Tibial nerve (tissue), 4 donors: ENCODE measurements at regions not wholly inside any gene's neighbourhood (a gene's known extent, or its start where the extent isn't known, plus 50 kb on each side); places are given as distances from the start of the nearest gene placed in this dataset.

Experiments
- DNase-seq, 2 donors: peaks; one replicate each; pipeline ENCODE4 v3.0.0-alpha.2; 2019; ENCODE audit warnings: low spot score in 2 of 2
- H3K27ac ChIP-seq, 4 donors: fragments of 200-600 bp; sonication (generic) in 3 of 4; one replicate each; pipeline ENCODE4 v1.5.1; 2017 to 2019; ENCODE audit warnings: mild to moderate bottlenecking in 1 of 4
- H3K27me3 ChIP-seq, 2 donors: fragments of 200-600 bp; sonication (generic) in 1 of 2; one replicate each; pipeline versions ENCODE4 v1.5.1 to v1.6.0; 2017 to 2019
- H3K36me3 ChIP-seq, 3 donors: fragments of 200-600 bp; sonication (generic); one replicate each; pipeline ENCODE4 v1.5.1; 2018 to 2019
- H3K4me1 ChIP-seq, 4 donors: fragments of 200-600 bp; sonication (generic) in 3 of 4; one replicate each; pipeline ENCODE4 v1.5.1; 2017 to 2019
- H3K4me3 ChIP-seq, 4 donors: fragments of 200-600 bp; sonication (generic) in 3 of 4; one replicate each; pipeline ENCODE4 v1.5.1; 2017 to 2019; ENCODE audit warnings: mild to moderate bottlenecking in 1 of 4, moderate library complexity in 1 of 4
- H3K9me3 ChIP-seq, 4 donors: fragments of 200-600 bp; sonication (generic) in 3 of 4; one replicate each; pipeline ENCODE4 v1.5.1; 2017 to 2019
- CTCF ChIP-seq, 5 experiments: fragments of 200-600 bp in 3 of 5; fragments of 450-650 bp in 2 of 5; sonication (generic) in 3 of 5; IDR thresholded peaks; one replicate each; pipeline ENCODE4 v1.5.1; 2016 to 2019; ENCODE audit warnings: antibody characterized with exemption in 5 of 5, mild to moderate bottlenecking in 3 of 5, moderate library complexity in 2 of 5
- EP300 ChIP-seq, 2 donors: sonication (generic); formaldehyde crosslinking; IDR thresholded peaks; one replicate each; pipeline ENCODE4 v1.6.1; 2017; ENCODE audit warnings: antibody characterized with exemption in 2 of 2, mild to moderate bottlenecking in 1 of 2
- POLR2A ChIP-seq, 2 donors: fragments of 450-650 bp; IDR thresholded peaks; one replicate each; pipeline ENCODE4 v1.6.1; 2017; ENCODE audit warnings: antibody characterized with exemption in 2 of 2, mild to moderate bottlenecking in 2 of 2, moderate library complexity in 2 of 2
- WGBS, 2 donors: methylation state at CpG; one replicate each; pipeline ENCODE4 v1.1.5; 2018; 5-methylcytosine and 5-hydroxymethylcytosine counted together

- Histone ChIP-seq H3K36me3 (no peaks in the 10 kb centered on the region), H3K27me3 (no peaks in the 10 kb centered on the region), H3K27ac (no peak overlapping the region), H3K9me3 (no peaks in the 10 kb centered on the region), H3K4me1 (no peaks in the 10 kb centered on the region), H3K4me3 (no peak overlapping the region)
- TF ChIP-seq POLR2A (IDR thresholded peaks at IDR 0.05) (no peak), CTCF (IDR thresholded peaks at IDR 0.05) (no peak), EP300 (IDR thresholded peaks at IDR 0.05) (no peak)
- no peak for DNase-seq
Observed at GRCh38 chr3:78277801-78278200, 1237.9 kb downstream of the ROBO2 start.

GRCh38 chr3:78279091-78279490 is 1239.2 kb downstream of the ROBO2 start:
- 68 to 70% methylated on average over 3 of the region's 3 CpGs for WGBS, 2 donors
- TF ChIP-seq EP300 (IDR thresholded peaks at IDR 0.05) (no peak), POLR2A (IDR thresholded peaks at IDR 0.05) (no peak), CTCF (IDR thresholded peaks at IDR 0.05) (no peak)
- Histone ChIP-seq H3K27me3 (no peaks in the 10 kb centered on the region), H3K36me3 (no peaks in the 10 kb centered on the region), H3K4me3 (no peak overlapping the region), H3K9me3 (no peaks in the 10 kb centered on the region), H3K27ac (no peak overlapping the region), H3K4me1 (no peaks in the 10 kb centered on the region)
- no peak for DNase-seq

GRCh38 chr3:78281381-78281780 is 1241.5 kb downstream of the ROBO2 start:
- TF ChIP-seq EP300 (IDR thresholded peaks at IDR 0.05), result no peak
- H3K9me3 ChIP-seq, result no peaks in the 10 kb centered on the region
- no peaks in the 10 kb centered on the region for H3K27me3 ChIP-seq
- no peaks in the 10 kb centered on the region for H3K36me3 ChIP-seq
- no peaks in the 10 kb centered on the region for H3K4me1 ChIP-seq
- H3K27ac ChIP-seq, result no peak overlapping the region
- 89 to 100% methylated on average over 2 to 5 of the region's 6 CpGs for WGBS, 2 donors
- no peak for DNase-seq
- no peak overlapping the region for H3K4me3 ChIP-seq

GRCh38 chr3:78283994-78284393 is 1244.1 kb downstream of the ROBO2 start:
- H3K9me3 ChIP-seq, result no peaks in the 10 kb centered on the region
- H3K27ac ChIP-seq, result no peak overlapping the region
- no peaks in the 10 kb centered on the region for H3K27me3 ChIP-seq
- TF ChIP-seq CTCF (IDR thresholded peaks at IDR 0.05), result no peak
- no peak for TF ChIP-seq POLR2A (IDR thresholded peaks at IDR 0.05)
- no peak for TF ChIP-seq EP300 (IDR thresholded peaks at IDR 0.05)
- no peaks in the 10 kb centered on the region for H3K36me3 ChIP-seq
- H3K4me3 ChIP-seq, result no peak overlapping the region
- no peak for DNase-seq
- no peaks in the 10 kb centered on the region for H3K4me1 ChIP-seq
- 89 to 91% methylated on average over 2 of the region's 2 CpGs for WGBS, 2 donors

- WGBS, 2 donors, result 69 to 72% methylated on average over 6 of the region's 6 CpGs
- Histone ChIP-seq H3K36me3 (no peaks in the 10 kb centered on the region), H3K4me3 (no peak overlapping the region)
Observed at GRCh38 chr3:78285032-78285728, 1245.3 kb downstream of the ROBO2 start.

More at GRCh38 chr3:78285032-78285728, 1245.3 kb downstream of the ROBO2 start:
- no peak for TF ChIP-seq EP300 (IDR thresholded peaks at IDR 0.05)
- no peak for TF ChIP-seq CTCF (IDR thresholded peaks at IDR 0.05)
- no peak for TF ChIP-seq POLR2A (IDR thresholded peaks at IDR 0.05)
- H3K27me3 ChIP-seq, result no peaks in the 10 kb centered on the region
- H3K27ac ChIP-seq, result no peak overlapping the region
- DNase-seq, result no peak
- H3K4me1 ChIP-seq, result no peaks in the 10 kb centered on the region
- no peaks in the 10 kb centered on the region for H3K9me3 ChIP-seq
